HG03280 (cell line): ENCODE measurements at regions not wholly inside any gene's neighbourhood (a gene's known extent, or its start where the extent isn't known, plus 50 kb on each side); places are given as distances from the start of the nearest gene placed in this dataset.
"Not testable (repeated sequence)": the region's sequence is repeated elsewhere in the genome, so short reads cannot be mapped to it uniquely, and the experiment has no call there.

Experiments used
- ATAC-seq: cut with Tn5 transposase; IDR thresholded peaks from one replicate; pipeline ENCODE4 v1.9.1; 2021; ENCODE audit warnings: mild to moderate bottlenecking, moderate library complexity; ENCODE audit not compliant: unreplicated experiment

GRCh38 chr5:6082685-6083084, 295.7 kb downstream of the MED10 start:
- ATAC-seq: no peak

GRCh38 chr5:6081727-6082210, 296.6 kb downstream of the MED10 start:
- ATAC-seq: no peak

GRCh38 chr5:6080930-6081726, 297.2 kb downstream of the MED10 start:
- no peak for ATAC-seq

- ATAC-seq: no peak
These were observed 297.9 kb downstream of the MED10 start for GRCh38 chr5:6080436-6080835.

GRCh38 chr5:6078881-6079280, 299.5 kb downstream of the MED10 start:
- ATAC-seq: no peak

GRCh38 chr5:6076341-6077239, 301.8 kb downstream of the MED10 start:
- ATAC-seq: no peak

GRCh38 chr5:6072488-6072887, 305.9 kb downstream of the MED10 start:
- ATAC-seq: not testable (repeated sequence)

- no peak for ATAC-seq
These were observed 308.7 kb downstream of the MED10 start for GRCh38 chr5:6069496-6070185.

- ATAC-seq: no peak
These were observed 312.3 kb downstream of the MED10 start for GRCh38 chr5:6066016-6066415.

GRCh38 chr5:6059137-6059800, 319.1 kb downstream of the MED10 start:
- no peak for ATAC-seq

GRCh38 chr5:6058055-6058715, 320.2 kb downstream of the MED10 start:
- no peak for ATAC-seq

- no peak for ATAC-seq
These were observed 322.1 kb downstream of the MED10 start for GRCh38 chr5:6056280-6056679.

- no peak for ATAC-seq
These were observed 328.7 kb downstream of the MED10 start for GRCh38 chr5:6049662-6050061.

GRCh38 chr5:6048746-6049145, 329.6 kb downstream of the MED10 start:
- no peak for ATAC-seq

GRCh38 chr5:6046296-6046967, 331.9 kb downstream of the MED10 start:
- no peak for ATAC-seq

- ATAC-seq: no peak
These were observed 334.6 kb downstream of the MED10 start for GRCh38 chr5:6043491-6044310.

GRCh38 chr5:6041977-6042550, 336.3 kb downstream of the MED10 start:
- ATAC-seq: no peak

- ATAC-seq: no peak
These were observed 339.2 kb downstream of the MED10 start for GRCh38 chr5:6039111-6039510.
